ENCODE measurements at regions not wholly inside any gene's neighbourhood (a gene's known extent, or its start where the extent isn't known, plus 50 kb on each side); places are given as distances from the start of the nearest gene placed in this dataset.
"Not testable (repeated sequence)": the region's sequence is repeated elsewhere in the genome, so short reads cannot be mapped to it uniquely, and the experiment has no call there.

GRCh38 chr2:145587922-145588321, 1068.0 kb upstream of the ZEB2 start:
- no peak for DNase-seq

- DNase-seq = no peak
Measured at GRCh38 chr2:145584353-145584752, 1064.4 kb upstream of the ZEB2 start.

GRCh38 chr2:145573608-145574007, 1053.7 kb upstream of the ZEB2 start:
- no peak for DNase-seq

DNA sequence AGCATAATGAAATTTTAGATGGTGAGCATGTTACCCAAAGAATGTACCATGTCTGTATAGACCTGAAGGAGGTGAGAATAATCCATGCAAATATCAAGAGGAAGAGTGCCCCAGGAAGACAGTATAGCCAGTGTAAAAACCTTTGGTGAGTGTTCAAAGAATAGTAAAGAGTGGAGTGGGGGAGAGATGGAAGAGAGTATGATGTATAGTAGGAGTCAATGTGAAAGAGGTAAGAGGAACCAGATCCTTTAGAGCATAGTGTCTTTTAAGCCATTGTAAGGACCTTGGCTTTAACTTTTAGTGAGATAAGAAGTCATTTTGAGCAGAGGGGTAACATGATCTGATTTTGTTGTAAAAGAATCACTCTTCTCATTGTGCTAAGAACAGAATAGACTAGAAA, 1052.3 kb upstream of the ZEB2 start:
- no peak for DNase-seq

DNA sequence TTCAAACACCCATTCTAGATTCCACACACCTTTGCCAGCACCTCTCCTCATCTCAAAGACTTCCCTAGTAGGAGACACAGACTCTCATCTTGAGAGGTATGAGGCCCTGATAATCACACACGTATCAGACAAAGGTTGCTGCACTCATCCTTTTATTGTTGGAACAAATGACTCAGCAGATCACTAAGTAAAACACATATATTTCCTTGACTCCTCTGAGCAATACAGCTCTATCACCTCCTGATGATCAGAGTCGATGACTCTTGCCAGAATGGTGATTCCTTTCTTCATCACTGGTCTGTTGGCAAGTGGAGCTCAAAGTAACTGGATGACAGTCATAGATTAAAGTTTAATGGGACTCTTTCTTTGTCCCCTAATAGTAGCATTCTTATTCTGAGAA, 1049.2 kb upstream of the ZEB2 start:
- DNase-seq = no peak

DNA sequence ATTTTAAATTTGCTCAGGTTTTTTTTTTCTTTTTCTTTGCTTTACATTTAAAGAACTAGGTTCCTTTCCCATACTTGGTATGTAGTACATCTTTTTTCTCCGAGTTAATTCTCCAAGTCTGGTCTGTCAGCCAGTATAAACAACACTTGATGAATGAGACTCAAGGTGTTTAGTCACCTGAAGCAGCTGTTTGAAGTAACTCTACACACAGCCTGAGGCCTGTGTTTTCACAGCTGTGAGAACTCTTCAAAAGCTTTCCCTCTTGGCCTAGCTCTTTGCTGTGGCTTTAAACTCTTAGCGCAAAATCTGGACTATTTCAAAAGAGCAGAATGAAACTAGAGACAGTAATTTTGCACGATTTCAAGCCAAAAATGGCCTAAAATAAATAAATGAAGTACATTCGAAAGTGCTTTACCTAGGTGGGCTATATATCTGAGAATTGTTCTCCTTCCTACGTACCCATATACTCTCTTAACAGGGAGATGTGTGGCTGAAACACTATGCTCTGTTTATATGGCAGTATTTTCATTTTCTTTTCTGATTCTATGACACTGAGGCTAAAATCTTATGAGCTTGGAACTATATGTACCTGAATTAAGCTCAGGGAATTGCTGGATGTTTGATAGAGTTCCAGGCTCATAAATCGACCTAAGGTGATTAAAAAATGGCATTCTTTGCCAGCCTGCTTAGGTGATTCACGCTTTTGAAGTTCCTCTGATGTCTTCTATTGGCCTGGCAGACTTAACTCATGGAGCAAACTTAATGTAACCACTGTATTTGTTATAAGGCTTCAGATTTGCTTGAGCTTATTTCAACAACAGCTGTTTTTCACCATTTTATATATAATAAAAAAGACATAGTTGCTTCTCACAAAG, 1044.1 kb upstream of the ZEB2 start:
- DNase-seq = no peak

DNA sequence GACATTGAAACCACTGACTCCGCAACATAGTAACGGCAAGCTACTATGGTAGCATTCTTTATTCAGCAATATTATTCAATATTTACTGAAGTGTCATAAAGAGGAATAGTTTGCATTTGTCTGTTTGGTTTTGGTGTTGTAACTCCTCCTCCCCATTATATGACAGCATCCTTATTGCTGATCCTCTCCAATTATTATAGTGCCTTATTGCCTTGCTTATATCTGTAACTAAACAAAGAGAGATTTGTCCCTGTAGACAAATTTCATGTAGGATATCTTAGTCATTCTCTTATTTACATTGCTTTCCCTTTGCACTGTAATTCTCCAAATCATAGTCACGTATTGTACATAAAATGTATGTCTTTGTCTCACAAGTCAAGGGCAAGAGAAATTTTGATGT, 1041.2 kb upstream of the ZEB2 start:
- no peak for DNase-seq

GRCh38 chr2:145558617-145559350, 1038.9 kb upstream of the ZEB2 start:
- no peak for DNase-seq

GRCh38 chr2:145555360-145555759, 1035.4 kb upstream of the ZEB2 start:
- no peak for DNase-seq

- no peak for DNase-seq
Measured at GRCh38 chr2:145551686-145552085, 1031.8 kb upstream of the ZEB2 start.

DNA sequence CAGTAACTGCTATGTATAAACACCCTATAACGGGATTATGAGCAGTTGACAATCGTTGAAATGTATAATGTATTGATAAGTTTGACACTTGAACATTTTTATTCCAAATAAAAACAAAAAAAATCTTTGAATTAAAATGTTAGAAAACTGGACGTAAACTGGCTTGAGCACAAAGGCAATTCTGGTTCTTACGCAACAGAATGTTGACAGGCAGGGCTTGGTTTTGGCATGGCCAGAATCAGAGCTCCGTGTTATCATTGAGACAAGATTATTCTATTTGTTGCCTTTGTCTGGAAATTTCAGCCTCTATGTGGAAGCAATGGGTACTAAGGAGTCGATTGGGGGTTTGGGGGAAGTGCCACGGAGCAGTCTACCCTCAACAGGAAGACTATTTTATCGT, 1028.6 kb upstream of the ZEB2 start:
- DNase-seq = no peak

DNA sequence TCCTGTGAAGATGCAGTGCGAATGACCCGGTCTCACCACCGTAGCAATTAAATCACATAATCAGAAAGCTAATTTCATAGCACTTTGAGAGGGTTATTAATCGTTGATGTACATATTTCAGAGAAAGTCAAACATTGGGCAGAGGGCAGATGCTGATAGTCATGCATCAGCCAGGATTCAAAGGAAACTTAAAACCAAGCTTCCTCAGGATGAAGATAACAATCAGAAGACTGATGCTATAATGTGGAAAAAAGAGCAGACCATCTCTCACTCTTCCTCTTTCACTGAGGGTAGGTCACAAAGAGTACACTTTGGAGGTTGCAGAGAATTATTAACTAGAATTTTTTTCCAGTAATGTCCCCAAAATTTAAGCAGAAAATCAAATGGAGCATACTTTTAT, 1027.7 kb upstream of the ZEB2 start:
- no peak for DNase-seq

DNA sequence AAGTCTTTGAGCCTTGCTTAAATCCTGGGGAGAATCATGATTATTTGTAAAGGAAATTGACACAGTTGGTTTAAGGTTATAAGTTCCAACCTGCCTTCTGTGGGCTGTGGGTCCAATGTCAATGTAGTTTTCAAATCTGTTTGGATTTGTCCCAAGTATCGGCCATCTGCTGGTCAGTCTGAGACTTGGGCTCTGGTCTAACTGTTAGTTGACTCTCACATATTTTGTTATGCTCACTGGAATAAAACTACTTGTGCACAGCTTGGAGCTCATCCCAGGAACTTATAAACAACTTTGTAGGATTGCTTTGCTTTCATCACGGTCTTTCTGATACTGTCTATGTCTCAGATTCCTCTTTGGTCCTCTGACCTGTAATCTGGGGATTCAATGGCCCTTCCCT, 1026.2 kb upstream of the ZEB2 start:
- no peak for DNase-seq

GRCh38 chr2:145543856-145544255, 1023.9 kb upstream of the ZEB2 start:
- DNase-seq = no peak

- DNase-seq = no peak
Measured at GRCh38 chr2:145543155-145543554, 1023.2 kb upstream of the ZEB2 start.

GRCh38 chr2:145541028-145541427, 1021.1 kb upstream of the ZEB2 start:
- DNase-seq = no peak

DNA sequence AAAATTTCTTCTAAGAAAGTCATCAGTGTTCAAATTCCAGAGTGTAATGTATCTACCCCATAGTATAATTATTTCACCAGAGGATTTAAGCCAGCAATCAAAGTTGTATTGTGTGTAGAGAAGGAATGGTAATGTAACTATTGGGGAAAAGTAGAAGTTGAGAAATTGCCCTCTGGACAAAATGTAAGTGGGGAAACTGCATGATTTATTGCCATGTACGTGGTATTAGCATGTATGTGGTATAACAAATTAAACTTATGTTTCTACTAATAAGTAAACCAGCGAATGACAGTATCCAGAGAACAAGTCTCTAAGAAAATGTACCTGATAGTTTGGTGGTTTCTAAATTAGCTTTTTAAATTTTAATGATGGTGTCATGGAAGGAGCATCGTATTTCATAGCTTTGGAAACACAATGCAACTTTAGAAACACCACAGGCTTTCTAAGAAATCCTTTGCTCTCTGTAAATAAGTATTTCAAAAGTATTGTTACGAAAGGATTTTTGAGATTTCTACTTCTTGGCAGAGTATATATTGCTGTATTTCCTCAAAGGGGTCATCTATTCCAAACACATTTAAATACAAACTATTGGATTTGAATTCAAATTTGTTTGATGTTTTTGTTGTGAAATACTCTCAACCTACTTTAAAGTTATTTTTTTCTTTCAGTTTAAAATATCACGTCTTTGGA, 1018.9 kb upstream of the ZEB2 start:
- DNase-seq = no peak

DNA sequence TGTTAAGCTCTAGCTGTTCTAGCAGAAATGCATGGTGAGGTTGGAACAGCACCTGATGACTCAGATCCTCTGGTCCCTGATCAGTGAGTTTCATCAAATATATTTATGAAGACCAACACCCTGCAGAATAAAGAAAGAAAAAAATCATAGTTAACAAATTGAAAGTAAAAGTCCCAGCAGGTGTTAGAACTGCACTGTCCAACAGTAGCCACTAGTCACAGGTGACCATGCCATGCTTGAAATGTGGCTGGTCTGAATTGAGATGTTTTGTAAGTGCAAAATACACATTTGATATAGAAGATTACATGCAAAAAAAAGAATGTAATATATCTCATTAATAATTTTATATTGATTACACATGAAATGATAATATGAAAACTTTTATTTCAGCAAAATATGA, 1010.7 kb upstream of the ZEB2 start:
- DNase-seq = no peak

DNA sequence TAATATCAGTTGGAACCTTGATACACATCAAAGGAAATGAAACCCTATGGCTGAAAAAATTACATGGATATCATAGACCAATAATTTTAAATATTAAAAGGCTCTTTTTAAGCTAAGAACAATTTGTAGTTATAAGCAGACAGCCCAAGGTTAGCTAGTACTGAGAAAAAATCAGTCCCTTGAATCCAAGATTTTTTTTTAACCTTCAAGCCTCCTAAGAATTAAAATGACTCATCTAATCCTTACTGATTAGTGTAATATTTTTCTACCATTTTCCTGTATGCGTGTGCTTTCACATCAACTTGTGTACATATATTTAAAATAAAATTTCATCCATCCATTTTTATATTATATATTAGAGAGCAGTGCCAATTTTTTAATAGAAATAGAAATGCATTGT, 1004.9 kb upstream of the ZEB2 start:
- no peak for DNase-seq

DNA sequence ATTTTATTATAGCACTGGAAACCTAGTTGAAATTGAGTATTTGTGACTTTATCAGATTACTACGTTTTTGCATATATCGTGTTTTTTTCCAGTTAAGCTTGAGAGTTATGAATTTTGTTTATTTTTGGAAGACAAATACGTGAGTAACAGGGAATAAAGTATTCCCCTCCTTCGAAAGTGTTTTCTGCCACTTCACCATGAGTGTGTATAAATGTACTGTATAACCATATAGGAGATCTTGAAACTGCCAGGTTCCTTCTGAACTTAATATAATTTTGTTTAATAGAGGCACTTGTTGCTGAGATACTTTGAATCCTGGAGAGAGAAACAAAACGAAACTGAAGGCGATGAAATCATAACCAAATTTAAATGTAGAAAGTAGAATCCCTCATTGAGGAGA, 1004.4 kb upstream of the ZEB2 start:
- DNase-seq = no peak

- not testable (repeated sequence) for DNase-seq
Measured at GRCh38 chr2:145519254-145519653, 999.3 kb upstream of the ZEB2 start.

GRCh38 chr2:145511946-145512345, 992.0 kb upstream of the ZEB2 start:
- no peak for DNase-seq

GRCh38 chr2:145503511-145503910, 983.6 kb upstream of the ZEB2 start:
- DNase-seq = no peak

GRCh38 chr2:145501920-145502319, 982.0 kb upstream of the ZEB2 start:
- no peak for DNase-seq

Data from NCI-H524 treated with DMSO at 0.1 percent for 48 hours (cell line).